B cell (primary cell): ENCODE measurements at regions not wholly inside any gene's neighbourhood (a gene's known extent, or its start where the extent isn't known, plus 50 kb on each side); places are given as distances from the start of the nearest gene placed in this dataset.

Experiments
- ATAC-seq: fragments of 200-7000 bp; cut with Tn5 transposase; one replicate; pipeline ENCODE4 v1.10.0; 2021; ENCODE audit warnings: low read depth, mild to moderate bottlenecking, moderate number of reproducible peaks, moderate library complexity
- CTCF ChIA-PET: fragments of 350-600 bp; sonication (Branson Sonifier 250); formaldehyde crosslinking; loops from one replicate; lab custom pipeline; 2021; ENCODE audit warnings: antibody characterized with exemption, inconsistent platforms; lab: Charles Lee
- POLR2A ChIA-PET: fragments of 350-600 bp; sonication (Branson Sonifier 250); formaldehyde crosslinking; loops from one replicate; lab custom pipeline; 2021; ENCODE audit warnings: antibody characterized with exemption; lab: Charles Lee
- DNase-seq: peaks from one replicate; pipeline ENCODE4 v3.0.0; 2013
- H2AFZ ChIP-seq: 2 replicates; pipeline ENCODE4 v1.6.1; 2012; ENCODE audit warnings: mild to moderate bottlenecking, low read depth, low read length; ENCODE audit not compliant: insufficient read depth, poor library complexity, severe bottlenecking
- H3K27ac ChIP-seq, 2 donors: 1 replicate in 1 of 2; 2 replicates in 1 of 2; pipeline ENCODE4 v1.5.1; 2012 to 2013; ENCODE audit warnings: low read length in 2 of 2, mild to moderate bottlenecking in 2 of 2, moderate library complexity in 1 of 2
- H3K27me3 ChIP-seq, 4 experiments: fragments of 200-600 bp in 1 of 4; sonication (generic) in 1 of 4; replicated peaks in 1 of 4; 1 replicate in 2 of 4; 2 replicates in 2 of 4; pipeline versions ENCODE4 v1.6.1 to v1.7.0; 2013 to 2016; ENCODE audit warnings: low read length in 3 of 4, mild to moderate bottlenecking in 2 of 4, mixed read lengths in 1 of 4, moderate library complexity in 1 of 4; ENCODE audit not compliant: insufficient read depth in 4 of 4, control insufficient read depth in 3 of 4; ENCODE audit errors: control extremely low read depth in 1 of 4
- H3K36me3 ChIP-seq, 2 experiments: replicated peaks in 1 of 2; 1 replicate in 1 of 2; 2 replicates in 1 of 2; pipeline versions ENCODE4 v1.6.1 to v1.7.1; 2013; ENCODE audit warnings: low read length in 1 of 2; ENCODE audit not compliant: insufficient read depth in 2 of 2, control insufficient read depth in 1 of 2; ENCODE audit errors: control extremely low read depth in 1 of 2, extremely low read depth in 1 of 2
- H3K4me1 ChIP-seq, 2 donors: fragments of 200-600 bp in 1 of 2; sonication (generic) in 1 of 2; 1 replicate in 1 of 2; 2 replicates in 1 of 2; pipeline versions ENCODE4 v1.5.1 to v1.6.1; 2013 to 2017; ENCODE audit warnings: low read length in 2 of 2; ENCODE audit not compliant: control insufficient read depth in 2 of 2, insufficient read depth in 2 of 2
- H3K4me2 ChIP-seq: replicated peaks from 2 replicates; pipeline ENCODE3; 2012; ENCODE audit warnings: mild to moderate bottlenecking, low read depth, low read length; ENCODE audit not compliant: poor library complexity, severe bottlenecking
- H3K4me3 ChIP-seq, 5 experiments: fragments of 200-600 bp in 1 of 5; sonication (generic) in 1 of 5; 1 replicate in 3 of 5; 2 replicates in 2 of 5; pipeline versions ENCODE4 v1.5.1 to v1.7.0; 2011 to 2016; ENCODE audit warnings: low read length in 4 of 5, mild to moderate bottlenecking in 4 of 5, low read depth in 2 of 5, control low read depth in 1 of 5, moderate library complexity in 1 of 5; ENCODE audit not compliant: insufficient read depth in 1 of 5; ENCODE audit errors: control extremely low read depth in 1 of 5, extremely low read depth in 1 of 5
- H3K79me2 ChIP-seq: fragments of 200-600 bp; sonication (generic); one replicate; pipeline ENCODE4 v1.6.0; 2016; ENCODE audit warnings: low read length; ENCODE audit not compliant: control insufficient read depth, insufficient read depth
- H3K9ac ChIP-seq: fragments of 200-600 bp; sonication (generic); 2 replicates; pipeline ENCODE4 v1.6.1; 2017; ENCODE audit warnings: mild to moderate bottlenecking, low read length, moderate library complexity
- H3K9me3 ChIP-seq, 3 donors: one replicate each; pipeline versions ENCODE4 v1.6.1 to v1.7.1; 2013; ENCODE audit warnings: low read length in 2 of 3; ENCODE audit not compliant: control insufficient read depth in 2 of 3, insufficient read depth in 1 of 3; ENCODE audit errors: control extremely low read depth in 1 of 3
- H4K20me1 ChIP-seq: 2 replicates; pipeline ENCODE4 v1.6.0; 2012; ENCODE audit warnings: mild to moderate bottlenecking, low read length; ENCODE audit not compliant: insufficient read depth, control insufficient read depth, poor library complexity, severe bottlenecking
- H3K27ac Mint-ChIP-seq: one replicate; pipeline ENCODE4 v1.8.0; 2021; ENCODE audit warnings: mixed read lengths
- H3K27me3 Mint-ChIP-seq: one replicate; pipeline ENCODE4 v1.8.0; 2021; ENCODE audit warnings: mixed read lengths
- H3K4me1 Mint-ChIP-seq: one replicate; pipeline ENCODE4 v1.8.0; 2021; ENCODE audit warnings: mixed read lengths
- H3K4me3 Mint-ChIP-seq: one replicate; pipeline ENCODE4 v1.8.0; 2021; ENCODE audit warnings: mixed read lengths
- H3K9me3 Mint-ChIP-seq: one replicate; pipeline ENCODE4 v1.8.0; 2022; ENCODE audit warnings: mixed read lengths; ENCODE audit not compliant: insufficient read depth
- EZH2 ChIP-seq: IDR thresholded peaks from 2 replicates; pipeline ENCODE4 v1.6.1; 2012; ENCODE audit warnings: borderline replicate concordance, low read depth, mild to moderate bottlenecking, moderate library complexity, low read length; ENCODE audit not compliant: insufficient read depth, poor library complexity, severe bottlenecking
- WGBS: methylation state at CpG from one replicate; pipeline ENCODE4 v1.1.5; 2013; ENCODE audit warnings: missing lambda C conversion rate; ENCODE audit not compliant: insufficient coverage; 5-methylcytosine and 5-hydroxymethylcytosine counted together
- intact Hi-C: fragments of 100-400 bp; cut with micrococcal nuclease; formaldehyde crosslinking; loops from one replicate; pipeline ENCODE4 v1.10.0; 2022
- TF ChIP-seq, protein P1 (sequence below): fragments of 200-600 bp; IDR thresholded peaks from one replicate; pipeline ENCODE4 v1.8.0; 2022; ENCODE audit warnings: antibody characterized with exemption, mild to moderate bottlenecking

DNA sequence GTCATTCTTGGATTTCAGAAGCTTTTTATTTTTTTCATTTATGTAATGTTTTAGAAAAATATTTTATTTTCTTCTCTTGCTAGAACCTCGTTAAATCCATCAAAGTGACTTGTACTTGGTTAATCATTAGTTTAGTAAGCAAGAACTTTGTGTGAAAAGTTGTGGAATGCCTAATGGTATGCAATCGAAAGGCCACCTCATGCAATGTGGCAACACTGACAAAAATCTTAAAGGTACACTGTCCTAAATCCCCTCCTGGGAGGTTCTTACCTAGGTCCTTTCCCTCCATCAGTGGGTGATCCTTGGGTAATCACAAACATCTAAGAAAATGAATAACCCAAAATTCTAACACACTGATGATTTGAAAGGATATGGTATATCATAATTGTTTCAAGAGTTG, 304.2 kb downstream of the DNAH5 start:
- WGBS = no CpG with 5 or more reads among the region's 2 CpGs
- no peak overlapping the region for H3K4me3 ChIP-seq
- Mint-ChIP-seq H3K4me3 (no peak overlapping the region), H3K9me3 (peaks cover 3% of the 10 kb centered on the region), H3K27ac (no peak overlapping the region), H3K4me1 (no peaks in the 10 kb centered on the region), H3K27me3 (no peaks in the 10 kb centered on the region)
- intact Hi-C loops = no loop called here
- no peak overlapping the region for H3K27ac ChIP-seq
- H3K27me3 ChIP-seq = no peaks in the 10 kb centered on the region
- ATAC-seq = no peak
- H3K36me3 ChIP-seq = no peaks in the 10 kb centered on the region
- H4K20me1 ChIP-seq = no peaks in the 10 kb centered on the region
- ChIA-PET POLR2A (no interaction called here), CTCF (no interaction called here)
- H3K4me2 ChIP-seq = no peak overlapping the region
- no peak overlapping the region for H3K9ac ChIP-seq
- no peaks in the 10 kb centered on the region for H3K79me2 ChIP-seq
- DNase-seq = no peak
- H2AFZ ChIP-seq = no peak overlapping the region
- peaks cover 0 to 6% (median 0%) of the 10 kb centered on the region in 3 donors for H3K9me3 ChIP-seq
- TF ChIP-seq EZH2 = no peak
- TF ChIP-seq, protein P1, sequence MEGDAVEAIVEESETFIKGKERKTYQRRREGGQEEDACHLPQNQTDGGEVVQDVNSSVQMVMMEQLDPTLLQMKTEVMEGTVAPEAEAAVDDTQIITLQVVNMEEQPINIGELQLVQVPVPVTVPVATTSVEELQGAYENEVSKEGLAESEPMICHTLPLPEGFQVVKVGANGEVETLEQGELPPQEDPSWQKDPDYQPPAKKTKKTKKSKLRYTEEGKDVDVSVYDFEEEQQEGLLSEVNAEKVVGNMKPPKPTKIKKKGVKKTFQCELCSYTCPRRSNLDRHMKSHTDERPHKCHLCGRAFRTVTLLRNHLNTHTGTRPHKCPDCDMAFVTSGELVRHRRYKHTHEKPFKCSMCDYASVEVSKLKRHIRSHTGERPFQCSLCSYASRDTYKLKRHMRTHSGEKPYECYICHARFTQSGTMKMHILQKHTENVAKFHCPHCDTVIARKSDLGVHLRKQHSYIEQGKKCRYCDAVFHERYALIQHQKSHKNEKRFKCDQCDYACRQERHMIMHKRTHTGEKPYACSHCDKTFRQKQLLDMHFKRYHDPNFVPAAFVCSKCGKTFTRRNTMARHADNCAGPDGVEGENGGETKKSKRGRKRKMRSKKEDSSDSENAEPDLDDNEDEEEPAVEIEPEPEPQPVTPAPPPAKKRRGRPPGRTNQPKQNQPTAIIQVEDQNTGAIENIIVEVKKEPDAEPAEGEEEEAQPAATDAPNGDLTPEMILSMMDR = no peak
- no peaks in the 10 kb centered on the region for H3K4me1 ChIP-seq

DNA sequence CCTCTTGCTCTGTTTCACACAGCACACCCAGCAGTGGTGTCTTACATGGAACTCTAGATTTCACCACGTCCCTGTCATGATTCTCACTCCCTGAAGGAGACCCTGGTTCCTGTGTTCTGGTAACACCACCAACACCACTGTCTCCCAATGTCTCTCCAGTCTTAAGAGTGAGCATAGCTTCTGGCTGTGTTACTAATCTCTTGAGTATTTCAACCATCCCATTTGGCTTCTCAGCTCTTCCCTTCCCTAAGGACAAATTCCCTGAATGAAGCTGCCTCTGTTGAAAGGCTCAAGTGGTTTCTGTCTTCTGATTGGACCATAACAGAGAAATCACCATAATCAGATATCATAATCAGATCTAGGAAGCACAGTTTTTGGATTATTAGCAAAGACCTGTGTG, 311.8 kb downstream of the DNAH5 start:
- H3K79me2 ChIP-seq = no peaks in the 10 kb centered on the region
- Mint-ChIP-seq H3K4me1 (no peaks in the 10 kb centered on the region), H3K27me3 (no peaks in the 10 kb centered on the region), H3K27ac (no peak overlapping the region), H3K4me3 (no peak overlapping the region), H3K9me3 (peaks cover 4% of the 10 kb centered on the region)
- H3K36me3 ChIP-seq = no peaks in the 10 kb centered on the region
- POLR2A ChIA-PET = no interaction called here
- ATAC-seq (no peak), DNase-seq (no peak)
- CTCF ChIA-PET = no interaction called here
- H3K9me3 ChIP-seq = peaks cover 0 to 2% (median 0%) of the 10 kb centered on the region in 3 donors
- H2AFZ ChIP-seq = no peak overlapping the region
- H3K4me3 ChIP-seq = no peak overlapping the region
- no peak overlapping the region for H3K9ac ChIP-seq
- H3K27ac ChIP-seq = no peak overlapping the region
- no peaks in the 10 kb centered on the region for H3K4me1 ChIP-seq
- H4K20me1 ChIP-seq = no peaks in the 10 kb centered on the region
- TF ChIP-seq EZH2 = no peak
- TF ChIP-seq, protein P1 = no peak
- intact Hi-C loops = no loop called here
- no peak overlapping the region for H3K4me2 ChIP-seq
- no peaks in the 10 kb centered on the region for H3K27me3 ChIP-seq
- WGBS = 14% methylated on average over 1 of the region's 1 CpG
